ENCODE measurements at regions not wholly inside any gene's neighbourhood (a gene's known extent, or its start where the extent isn't known, plus 50 kb on each side); places are given as distances from the start of the nearest gene placed in this dataset.

DNA sequence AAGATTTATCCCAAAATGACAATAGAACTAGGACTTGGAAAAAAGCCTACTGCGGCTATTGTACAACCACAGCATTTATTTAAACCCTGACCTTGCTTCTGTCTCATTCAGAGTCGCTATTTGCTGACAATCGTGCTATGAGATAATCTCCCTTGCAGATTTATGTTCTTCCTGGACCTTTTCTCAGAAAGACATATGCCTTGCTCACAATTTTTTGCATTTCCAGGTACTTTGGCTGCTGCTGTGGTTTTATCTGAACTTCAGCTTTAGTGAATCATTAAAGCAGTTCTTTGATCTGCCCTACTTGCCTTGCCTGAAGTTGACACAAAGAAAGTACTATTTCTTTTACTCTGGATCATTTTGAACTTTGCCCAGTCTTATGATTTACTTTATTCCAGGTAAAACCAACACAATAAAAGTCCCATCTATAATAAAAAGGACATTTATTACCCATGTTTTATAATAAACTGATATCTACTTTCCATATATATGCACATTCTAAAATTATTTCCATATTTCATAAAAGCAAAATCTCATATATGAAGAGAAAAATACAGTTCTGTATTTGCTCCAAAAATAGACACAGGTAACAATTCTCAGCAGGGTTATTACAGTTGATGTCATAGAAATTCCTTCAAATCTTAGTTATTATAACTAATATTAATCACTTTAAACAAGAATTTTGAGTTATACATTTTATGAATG lies 63.4 kb upstream of the CARD18 start:
- no peak for FAIRE-seq
- DNase-seq (ENCODE audit: low read depth, low spot score) = no peak
- 7% methylated on average over 3 of the region's 3 CpGs for WGBS (ENCODE audit: insufficient coverage, insufficient replicate concordance, low lambda C conversion rate, missing lambda C conversion rate)
- Histone ChIP-seq H3K9ac (ENCODE audit: control insufficient read depth, insufficient read depth, low read length) (no peak overlapping the region), H3K4me1 (ENCODE audit: control insufficient read depth, insufficient read depth, low read length) (no peaks in the 10 kb centered on the region), H3K9me3 (replicated peaks; ENCODE audit: control insufficient read depth, insufficient read depth, low read length) (no peaks in the 10 kb centered on the region), H3K79me2 (ENCODE audit: control insufficient read depth, insufficient read depth, low read length) (no peaks in the 10 kb centered on the region), H3K4me3 (no peak overlapping the region), H4K20me1 (ENCODE audit: control insufficient read depth, insufficient read depth) (no peaks in the 10 kb centered on the region), H3K27me3 (replicated peaks in 1 of 2; ENCODE audit: control insufficient read depth in 2 of 2, insufficient read depth in 2 of 2, low read length in 1 of 2) (no peaks in the 10 kb centered on the region), H3K27ac (ENCODE audit: control insufficient read depth, insufficient read depth) (no peak overlapping the region), H3K36me3 (ENCODE audit: control insufficient read depth in 2 of 2, insufficient read depth in 2 of 2, low read length in 1 of 2) (no peaks in the 10 kb centered on the region), H3K4me2 (ENCODE audit: control insufficient read depth, insufficient read depth) (no peak overlapping the region), H2AFZ (ENCODE audit: control insufficient read depth, low read depth, low read length) (no peak overlapping the region)
- RAD21 ChIA-PET (ENCODE audit: unreplicated experiment) = no interaction called here
- POLR2A ChIA-PET = no interaction called here
- BruUV-seq (replicated peaks) = no TSS peak
- ATAC-seq = no peak
- CTCF ChIA-PET = interaction anchor here (0.7 kb wide), 1 partner anchor 14 kb away, joined by 3 read pairs; no protein-coding TSS in a partner anchor
- intact Hi-C loops (cut with micrococcal nuclease; ENCODE audit: unreplicated experiment) (no loop called here), in situ Hi-C loops (cut with MboI) (no loop called here)
- SMC1A ChIA-PET (ENCODE audit: uncharacterized antibody, unreplicated experiment) = interaction anchor here (0.9 to 1.2 kb wide), 2 partner anchors 8 to 18 kb away, joined by 3 to 4 read pairs; no protein-coding TSS in a partner anchor
- no peak for TF ChIP-seq KLF5 (IDR thresholded peaks at IDR 0.05; ENCODE audit: partially characterized antibody)
- TF ChIP-seq TCF3 (IDR thresholded peaks at IDR 0.05; ENCODE audit: borderline replicate concordance, insufficient read depth, low read depth, low read length) = no peak
- TF ChIP-seq SUZ12 (IDR thresholded peaks at IDR 0.05; ENCODE audit: unreplicated experiment) = no peak
- no peak for TF ChIP-seq BRCA1 (IDR thresholded peaks at IDR 0.05; ENCODE audit: low read depth, low read length)
- no peak for TF ChIP-seq CREM (IDR thresholded peaks at IDR 0.05; ENCODE audit: low read depth)
- no peak for TF ChIP-seq ATF7 (IDR thresholded peaks at IDR 0.05; ENCODE audit: low read depth)
- TF ChIP-seq PML (IDR thresholded peaks at IDR 0.05; ENCODE audit: low read length) = no peak
- no peak for TF ChIP-seq ELK1 (IDR thresholded peaks at IDR 0.05; ENCODE audit: low read depth, low read length)
- no peak for TF ChIP-seq MTA2 (IDR thresholded peaks at IDR 0.05; ENCODE audit: low read depth)
- no peak for TF ChIP-seq ZNF384 (IDR thresholded peaks at IDR 0.05; ENCODE audit: borderline replicate concordance, low read depth, low read length)
- TF ChIP-seq RCOR1 (conservative IDR thresholded peaks at IDR 0.05; ENCODE audit: low read depth, low read length) = no peak
- TF ChIP-seq JUNB (IDR thresholded peaks at IDR 0.05) = no peak
- TF ChIP-seq GATAD2B (conservative IDR thresholded peaks at IDR 0.05; ENCODE audit: low read depth) = no peak
- TF ChIP-seq, protein P1, sequence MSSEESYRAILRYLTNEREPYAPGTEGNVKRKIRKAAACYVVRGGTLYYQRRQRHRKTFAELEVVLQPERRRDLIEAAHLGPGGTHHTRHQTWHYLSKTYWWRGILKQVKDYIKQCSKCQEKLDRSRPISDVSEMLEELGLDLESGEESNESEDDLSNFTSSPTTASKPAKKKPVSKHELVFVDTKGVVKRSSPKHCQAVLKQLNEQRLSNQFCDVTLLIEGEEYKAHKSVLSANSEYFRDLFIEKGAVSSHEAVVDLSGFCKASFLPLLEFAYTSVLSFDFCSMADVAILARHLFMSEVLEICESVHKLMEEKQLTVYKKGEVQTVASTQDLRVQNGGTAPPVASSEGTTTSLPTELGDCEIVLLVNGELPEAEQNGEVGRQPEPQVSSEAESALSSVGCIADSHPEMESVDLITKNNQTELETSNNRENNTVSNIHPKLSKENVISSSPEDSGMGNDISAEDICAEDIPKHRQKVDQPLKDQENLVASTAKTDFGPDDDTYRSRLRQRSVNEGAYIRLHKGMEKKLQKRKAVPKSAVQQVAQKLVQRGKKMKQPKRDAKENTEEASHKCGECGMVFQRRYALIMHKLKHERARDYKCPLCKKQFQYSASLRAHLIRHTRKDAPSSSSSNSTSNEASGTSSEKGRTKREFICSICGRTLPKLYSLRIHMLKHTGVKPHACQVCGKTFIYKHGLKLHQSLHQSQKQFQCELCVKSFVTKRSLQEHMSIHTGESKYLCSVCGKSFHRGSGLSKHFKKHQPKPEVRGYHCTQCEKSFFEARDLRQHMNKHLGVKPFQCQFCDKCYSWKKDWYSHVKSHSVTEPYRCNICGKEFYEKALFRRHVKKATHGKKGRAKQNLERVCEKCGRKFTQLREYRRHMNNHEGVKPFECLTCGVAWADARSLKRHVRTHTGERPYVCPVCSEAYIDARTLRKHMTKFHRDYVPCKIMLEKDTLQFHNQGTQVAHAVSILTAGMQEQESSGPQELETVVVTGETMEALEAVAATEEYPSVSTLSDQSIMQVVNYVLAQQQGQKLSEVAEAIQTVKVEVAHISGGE (CRISPR knock-in tag; IDR thresholded peaks at IDR 0.05) = no peak
- TF ChIP-seq REST (IDR thresholded peaks at IDR 0.05; ENCODE audit: low read depth, low read length) = no peak

All from GM12878 (cell line).